ENCODE measurements at regions not wholly inside any gene's neighbourhood (a gene's known extent, or its start where the extent isn't known, plus 50 kb on each side); places are given as distances from the start of the nearest gene placed in this dataset.

DNA sequence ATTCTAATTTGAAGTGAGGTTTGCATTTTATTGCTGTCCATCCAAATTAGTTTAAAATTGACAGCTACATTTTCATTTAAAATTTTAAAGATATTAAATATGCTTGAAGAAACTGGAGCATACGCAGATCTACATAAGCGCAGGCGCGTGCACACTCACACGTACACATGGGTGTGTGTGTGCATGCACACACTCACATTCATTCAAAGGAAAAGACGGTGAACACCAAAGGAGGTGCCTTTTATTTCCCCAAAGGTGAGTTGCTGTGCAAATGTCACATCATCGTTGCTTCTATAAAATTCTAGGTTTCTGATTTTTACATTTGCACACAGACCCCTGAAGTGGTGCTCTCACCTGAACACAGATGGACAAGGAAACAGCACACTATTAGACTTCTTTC lies 194.2 kb downstream of the GRB14 start:
- no peak for TF ChIP-seq CTCF (conservative IDR thresholded peaks at IDR 0.05)
- Mint-ChIP-seq H3K27ac (no peak overlapping the region), H3K4me1 (no peaks in the 10 kb centered on the region), H3K27me3 (ENCODE audit: insufficient read depth) (no peaks in the 10 kb centered on the region), H3K9me3 (no peaks in the 10 kb centered on the region), H3K36me3 (ENCODE audit: low read depth) (no peaks in the 10 kb centered on the region), H3K4me3 (no peak overlapping the region)
- Histone ChIP-seq H3K27me3 (ENCODE audit: control insufficient read depth, insufficient read depth, low read length, poor library complexity, severe bottlenecking) (no peaks in the 10 kb centered on the region), H3K27ac (ENCODE audit: low read depth, low read length) (no peak overlapping the region), H3K36me3 (ENCODE audit: control insufficient read depth, insufficient read depth, low read length) (no peaks in the 10 kb centered on the region), H3K4me1 (ENCODE audit: control insufficient read depth, insufficient read depth, low read length) (no peaks in the 10 kb centered on the region), H3K9ac (ENCODE audit: extremely low read depth, low read length, poor library complexity, severe bottlenecking) (no peak overlapping the region), H3K4me3 (ENCODE audit: low read length) (no peak overlapping the region), H3K9me3 (ENCODE audit: control insufficient read depth, low read length) (no peaks in the 10 kb centered on the region)
- WGBS, 2 experiments (ENCODE audit: insufficient coverage in 1 of 2, insufficient read length in 1 of 2), result 93 to 97% methylated on average over 4 to 7 of the region's 7 CpGs
- DNase-seq, result no peak

- Mint-ChIP-seq H3K36me3 (ENCODE audit: low read depth) (no peaks in the 10 kb centered on the region), H3K27ac (no peak overlapping the region), H3K4me1 (no peaks in the 10 kb centered on the region), H3K27me3 (ENCODE audit: insufficient read depth) (no peaks in the 10 kb centered on the region), H3K4me3 (no peak overlapping the region), H3K9me3 (no peaks in the 10 kb centered on the region)
- H3K27ac ChIP-seq (ENCODE audit: low read depth, low read length), result no peak overlapping the region
- no peak overlapping the region for H3K4me3 ChIP-seq (ENCODE audit: low read length)
- H3K9me3 ChIP-seq (ENCODE audit: control insufficient read depth, low read length), result no peaks in the 10 kb centered on the region
- no peak for TF ChIP-seq CTCF (conservative IDR thresholded peaks at IDR 0.05)
- no peaks in the 10 kb centered on the region for H3K27me3 ChIP-seq (ENCODE audit: control insufficient read depth, insufficient read depth, low read length, poor library complexity, severe bottlenecking)
- no peak for DNase-seq
- no peaks in the 10 kb centered on the region for H3K36me3 ChIP-seq (ENCODE audit: control insufficient read depth, insufficient read depth, low read length)
- 94 to 97% methylated on average over 2 to 4 of the region's 5 CpGs for WGBS, 2 experiments (ENCODE audit: insufficient coverage in 1 of 2, insufficient read length in 1 of 2)
- no peak overlapping the region for H3K9ac ChIP-seq (ENCODE audit: extremely low read depth, low read length, poor library complexity, severe bottlenecking)
- no peaks in the 10 kb centered on the region for H3K4me1 ChIP-seq (ENCODE audit: control insufficient read depth, insufficient read depth, low read length)
Measured at GRCh38 chr2:164420787-164421186, 200.5 kb downstream of the GRB14 start.

- no peak overlapping the region for H3K27ac ChIP-seq (ENCODE audit: low read depth, low read length)
- H3K4me3 ChIP-seq (ENCODE audit: low read length), result no peak overlapping the region
- H3K9me3 ChIP-seq (ENCODE audit: control insufficient read depth, low read length), result no peaks in the 10 kb centered on the region
- H3K36me3 ChIP-seq (ENCODE audit: control insufficient read depth, insufficient read depth, low read length), result no peaks in the 10 kb centered on the region
- H3K9me3 Mint-ChIP-seq, result no peaks in the 10 kb centered on the region
- H3K4me3 Mint-ChIP-seq, result no peak overlapping the region
- no peaks in the 10 kb centered on the region for H3K27me3 Mint-ChIP-seq (ENCODE audit: insufficient read depth)
- no peaks in the 10 kb centered on the region for H3K27me3 ChIP-seq (ENCODE audit: control insufficient read depth, insufficient read depth, low read length, poor library complexity, severe bottlenecking)
- H3K27ac Mint-ChIP-seq, result no peak overlapping the region
- H3K36me3 Mint-ChIP-seq (ENCODE audit: low read depth), result no peaks in the 10 kb centered on the region
- no peak overlapping the region for H3K9ac ChIP-seq (ENCODE audit: extremely low read depth, low read length, poor library complexity, severe bottlenecking)
- H3K4me1 Mint-ChIP-seq, result no peaks in the 10 kb centered on the region
- no peak for DNase-seq
- 77 to 100% methylated on average over 1 to 2 of the region's 2 CpGs for WGBS, 2 experiments (ENCODE audit: insufficient coverage in 1 of 2, insufficient read length in 1 of 2)
- no peak for TF ChIP-seq CTCF (conservative IDR thresholded peaks at IDR 0.05)
- no peaks in the 10 kb centered on the region for H3K4me1 ChIP-seq (ENCODE audit: control insufficient read depth, insufficient read depth, low read length)
Measured at GRCh38 chr2:164412831-164413230, 208.5 kb downstream of the GRB14 start.

All from endodermal cell (in vitro differentiated cells).